ENCODE measurements at regions not wholly inside any gene's neighbourhood (a gene's known extent, or its start where the extent isn't known, plus 50 kb on each side); places are given as distances from the start of the nearest gene placed in this dataset.

- TF ChIP-seq EZH2 (IDR thresholded peaks at IDR 0.05; ENCODE audit: insufficient read depth, poor library complexity, severe bottlenecking) (no peak), EZH2phosphoT487 (IDR thresholded peaks at IDR 0.05; ENCODE audit: insufficient read depth, low read depth) (no peak)
Measured at GRCh38 chr6:137630666-137631065, 136.5 kb upstream of the OLIG3 start.

Data from GM23248 (cell line).